GM19035 (cell line): ENCODE measurements at regions not wholly inside any gene's neighbourhood (a gene's known extent, or its start where the extent isn't known, plus 50 kb on each side); places are given as distances from the start of the nearest gene placed in this dataset.

ENCODE experiments used
- ATAC-seq: cut with Tn5 transposase; IDR thresholded peaks from one replicate; pipeline ENCODE4 v1.9.1; 2021; ENCODE audit not compliant: unreplicated experiment

GRCh38 chr5:152337484-152337883, 67.6 kb downstream of the NMUR2 start:
- no peak for ATAC-seq

GRCh38 chr5:152335461-152335860, 69.6 kb downstream of the NMUR2 start:
- no peak for ATAC-seq

GRCh38 chr5:152332716-152333460, 72.2 kb downstream of the NMUR2 start:
- ATAC-seq = no peak

- ATAC-seq = no peak
Measured at GRCh38 chr5:152331718-152332117, 73.4 kb downstream of the NMUR2 start.

GRCh38 chr5:152331006-152331405, 74.1 kb downstream of the NMUR2 start:
- no peak for ATAC-seq

- ATAC-seq = no peak
Measured at GRCh38 chr5:152329761-152330283, 75.3 kb downstream of the NMUR2 start.

- ATAC-seq = no peak
Measured at GRCh38 chr5:152329207-152329606, 75.9 kb downstream of the NMUR2 start.

GRCh38 chr5:152315942-152316341, 89.1 kb downstream of the NMUR2 start:
- no peak for ATAC-seq

- no peak for ATAC-seq
Measured at GRCh38 chr5:152314196-152314829, 90.8 kb downstream of the NMUR2 start.

- no peak for ATAC-seq
Measured at GRCh38 chr5:152309926-152310450, 95.1 kb downstream of the NMUR2 start.

- ATAC-seq = no peak
Measured at GRCh38 chr5:152306386-152306785, 98.7 kb downstream of the NMUR2 start.

GRCh38 chr5:152305525-152305924, 99.6 kb downstream of the NMUR2 start:
- no peak for ATAC-seq

- ATAC-seq = no peak
Measured at GRCh38 chr5:152303841-152304240, 101.2 kb downstream of the NMUR2 start.

GRCh38 chr5:152297866-152298265, 107.2 kb downstream of the NMUR2 start:
- no peak for ATAC-seq

GRCh38 chr5:152293189-152293588, 111.9 kb downstream of the NMUR2 start:
- no peak for ATAC-seq

GRCh38 chr5:152290181-152290580, 114.9 kb downstream of the NMUR2 start:
- no peak for ATAC-seq

GRCh38 chr5:152288917-152289595, 116.0 kb downstream of the NMUR2 start:
- ATAC-seq = no peak

GRCh38 chr5:152288499-152288898, 116.6 kb downstream of the NMUR2 start:
- ATAC-seq = no peak

GRCh38 chr5:152285764-152286163, 119.3 kb downstream of the NMUR2 start:
- no peak for ATAC-seq

GRCh38 chr5:152282331-152282730, 122.7 kb downstream of the NMUR2 start:
- ATAC-seq = no peak

GRCh38 chr5:152277936-152278335, 127.1 kb downstream of the NMUR2 start:
- no peak for ATAC-seq

- ATAC-seq = no peak
Measured at GRCh38 chr5:152274224-152274623, 130.9 kb downstream of the NMUR2 start.
